WERI-Rb-1 (cell line): ENCODE measurements at regions not wholly inside any gene's neighbourhood (a gene's known extent, or its start where the extent isn't known, plus 50 kb on each side); places are given as distances from the start of the nearest gene placed in this dataset.
A peak's percentile ranks its signal among the peaks of the same experiment; 100 is the strongest.

Source experiments
- DNase-seq: peaks from one replicate; pipeline ENCODE4 v3.0.0-alpha.2; 2020
- H3K27ac ChIP-seq: fragments of 250-450 bp; sonication (Bioruptor Pico); 2 replicates; pipeline ENCODE4 v1.5.1; 2020; ENCODE audit warnings: mild to moderate bottlenecking, moderate library complexity
- H3K27me3 ChIP-seq: fragments of 250-450 bp; sonication (Bioruptor Pico); 2 replicates; pipeline ENCODE4 v1.5.1; 2021; ENCODE audit warnings: mild to moderate bottlenecking, low read depth, moderate library complexity; ENCODE audit not compliant: insufficient read depth, severe bottlenecking
- H3K36me3 ChIP-seq: fragments of 250-450 bp; sonication (Bioruptor Pico); 2 replicates; pipeline ENCODE4 v1.5.1; 2020; ENCODE audit warnings: mild to moderate bottlenecking, moderate library complexity
- H3K4me3 ChIP-seq: 2 replicates; pipeline ENCODE4 v1.5.1; 2011; ENCODE audit warnings: low read depth, mild to moderate bottlenecking, control low read depth, low read length
- H3K9me3 ChIP-seq: fragments of 250-450 bp; sonication (Bioruptor Pico); 2 replicates; pipeline ENCODE4 v1.5.1; 2021; ENCODE audit warnings: mild to moderate bottlenecking, moderate library complexity; ENCODE audit not compliant: severe bottlenecking
- TF ChIP-seq, protein P1 (sequence below): IDR thresholded peaks from 2 replicates; pipeline ENCODE4 v1.5.1; 2011; ENCODE audit warnings: low read depth, mild to moderate bottlenecking, control low read depth, inconsistent platforms, low read length

DNA sequence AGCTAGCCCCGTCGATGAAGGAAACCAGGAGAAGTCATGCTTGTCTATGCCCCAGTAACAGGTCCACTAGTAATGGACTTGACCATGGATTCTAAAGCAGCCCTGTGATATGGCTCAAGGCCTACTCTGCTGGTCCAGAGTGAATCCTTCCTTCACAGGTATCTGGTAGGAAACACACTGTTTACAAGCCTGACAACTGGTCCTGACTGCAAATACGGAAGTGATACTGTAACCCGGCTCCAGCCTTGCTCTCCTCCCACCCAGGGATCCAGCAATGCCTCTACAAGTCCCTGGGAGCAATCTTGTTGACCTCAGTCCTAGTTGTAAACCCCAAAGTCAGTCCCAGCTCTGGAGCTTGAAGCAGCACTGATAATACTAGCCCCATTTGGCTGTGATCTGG, 239.2 kb upstream of the GRID2 start:
- TF ChIP-seq, protein P1, sequence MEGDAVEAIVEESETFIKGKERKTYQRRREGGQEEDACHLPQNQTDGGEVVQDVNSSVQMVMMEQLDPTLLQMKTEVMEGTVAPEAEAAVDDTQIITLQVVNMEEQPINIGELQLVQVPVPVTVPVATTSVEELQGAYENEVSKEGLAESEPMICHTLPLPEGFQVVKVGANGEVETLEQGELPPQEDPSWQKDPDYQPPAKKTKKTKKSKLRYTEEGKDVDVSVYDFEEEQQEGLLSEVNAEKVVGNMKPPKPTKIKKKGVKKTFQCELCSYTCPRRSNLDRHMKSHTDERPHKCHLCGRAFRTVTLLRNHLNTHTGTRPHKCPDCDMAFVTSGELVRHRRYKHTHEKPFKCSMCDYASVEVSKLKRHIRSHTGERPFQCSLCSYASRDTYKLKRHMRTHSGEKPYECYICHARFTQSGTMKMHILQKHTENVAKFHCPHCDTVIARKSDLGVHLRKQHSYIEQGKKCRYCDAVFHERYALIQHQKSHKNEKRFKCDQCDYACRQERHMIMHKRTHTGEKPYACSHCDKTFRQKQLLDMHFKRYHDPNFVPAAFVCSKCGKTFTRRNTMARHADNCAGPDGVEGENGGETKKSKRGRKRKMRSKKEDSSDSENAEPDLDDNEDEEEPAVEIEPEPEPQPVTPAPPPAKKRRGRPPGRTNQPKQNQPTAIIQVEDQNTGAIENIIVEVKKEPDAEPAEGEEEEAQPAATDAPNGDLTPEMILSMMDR: no peak

DNA sequence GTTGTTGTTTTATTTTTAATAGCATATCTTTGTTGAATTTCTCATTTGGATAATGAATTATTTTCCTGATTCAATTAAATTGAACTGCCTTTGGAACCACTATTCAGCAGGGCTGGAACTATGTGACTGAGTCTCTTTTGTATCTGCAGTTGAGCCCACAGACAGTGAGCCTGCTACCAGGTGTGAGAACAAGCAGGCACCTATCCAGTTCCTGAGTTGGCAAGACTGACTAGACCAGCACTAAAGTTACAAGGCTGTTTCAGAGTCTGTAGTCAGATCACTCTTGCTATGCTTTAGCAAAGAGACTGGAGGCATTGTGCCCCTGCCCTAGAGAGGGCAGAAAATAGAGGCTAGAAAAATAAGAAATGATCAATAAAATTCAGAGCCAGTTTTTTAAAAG, 237.3 kb upstream of the GRID2 start:
- H3K4me3 ChIP-seq: no peak overlapping the region
- DNase-seq: no peak
- no peak overlapping the region for H3K27ac ChIP-seq
- H3K27me3 ChIP-seq: no peaks in the 10 kb centered on the region
- H3K36me3 ChIP-seq: no peaks in the 10 kb centered on the region
- TF ChIP-seq, protein P1: no peak
- peaks cover 5% of the 10 kb centered on the region for H3K9me3 ChIP-seq

More for the DNA sequence above, 239.2 kb upstream of the GRID2 start:
- Histone ChIP-seq H3K36me3 (no peaks in the 10 kb centered on the region), H3K27ac (no peak overlapping the region), H3K9me3 (no peaks in the 10 kb centered on the region), H3K27me3 (no peaks in the 10 kb centered on the region), H3K4me3 (no peak overlapping the region)
- no peak for DNase-seq

DNA sequence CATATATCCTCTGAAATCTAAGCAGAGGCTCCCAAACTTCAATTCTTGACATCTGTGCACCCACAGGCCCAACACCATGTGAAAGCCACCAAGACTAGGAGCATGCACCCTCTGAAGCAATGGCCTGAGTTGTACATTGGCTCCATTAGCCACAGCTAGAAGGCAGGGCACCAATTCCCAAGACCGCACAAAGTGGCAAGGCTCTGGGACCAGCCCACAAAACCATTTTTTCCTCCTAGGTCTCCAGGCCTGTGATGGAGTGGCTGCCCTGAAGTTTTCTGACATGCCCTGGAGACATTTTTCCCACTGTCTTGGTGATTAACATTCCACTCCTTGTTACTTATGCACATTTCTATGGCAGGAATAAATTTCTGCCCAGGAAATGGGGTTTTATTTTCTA, 232.2 kb upstream of the GRID2 start:
- TF ChIP-seq, protein P1: no peak
- H3K36me3 ChIP-seq: no peaks in the 10 kb centered on the region
- H3K4me3 ChIP-seq: no peak overlapping the region
- no peak for DNase-seq
- H3K9me3 ChIP-seq: peaks cover 8% of the 10 kb centered on the region
- no peaks in the 10 kb centered on the region for H3K27me3 ChIP-seq
- no peak overlapping the region for H3K27ac ChIP-seq

DNA sequence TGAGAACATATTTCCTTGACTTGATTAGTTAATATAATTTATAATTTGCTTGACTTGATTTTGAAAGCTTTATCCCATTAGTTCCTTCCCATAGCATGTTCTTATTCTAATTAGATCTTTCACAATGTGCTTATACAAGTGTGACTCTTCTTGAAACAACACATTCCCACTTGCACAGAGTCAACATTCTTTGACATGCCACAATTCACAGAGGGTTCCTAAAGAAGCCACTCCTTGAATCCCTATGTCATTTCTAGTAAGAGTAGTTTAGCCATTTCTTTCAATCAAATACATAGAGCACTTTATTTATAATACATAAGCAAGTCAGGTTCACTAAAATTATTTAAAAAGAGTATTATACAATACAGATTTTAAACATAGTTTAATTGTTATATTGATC, 228.9 kb upstream of the GRID2 start:
- Histone ChIP-seq H3K27me3 (no peaks in the 10 kb centered on the region), H3K4me3 (no peak overlapping the region), H3K27ac (no peak overlapping the region), H3K9me3 (peaks cover 8% of the 10 kb centered on the region), H3K36me3 (no peaks in the 10 kb centered on the region)
- no peak for DNase-seq
- TF ChIP-seq, protein P1: no peak

DNA sequence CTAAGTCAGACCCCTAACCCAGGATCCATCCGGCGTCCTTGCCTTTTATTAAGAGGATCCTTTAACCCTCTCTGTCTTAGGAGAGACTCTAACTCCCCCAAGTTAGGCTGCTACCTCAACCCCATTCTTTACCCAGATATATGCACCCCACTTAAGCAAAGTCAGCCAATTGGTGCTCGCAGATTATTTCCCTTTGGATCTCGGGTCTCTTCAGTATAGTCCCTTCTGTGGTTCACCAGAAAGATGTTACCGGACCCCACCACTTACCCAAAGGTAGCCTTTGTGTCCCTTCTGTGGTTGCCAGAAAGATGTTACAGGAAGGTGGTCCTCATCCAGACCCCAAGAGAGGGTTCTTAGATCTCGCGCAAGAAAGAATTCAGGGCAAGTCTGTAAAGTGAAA, 212.9 kb upstream of the GRID2 start:
- Histone ChIP-seq H3K4me3 (no peak overlapping the region), H3K27ac (no peak overlapping the region), H3K36me3 (no peaks in the 10 kb centered on the region), H3K9me3 (no peaks in the 10 kb centered on the region), H3K27me3 (no peaks in the 10 kb centered on the region)
- TF ChIP-seq, protein P1: no peak
- DNase-seq: no peak

DNA sequence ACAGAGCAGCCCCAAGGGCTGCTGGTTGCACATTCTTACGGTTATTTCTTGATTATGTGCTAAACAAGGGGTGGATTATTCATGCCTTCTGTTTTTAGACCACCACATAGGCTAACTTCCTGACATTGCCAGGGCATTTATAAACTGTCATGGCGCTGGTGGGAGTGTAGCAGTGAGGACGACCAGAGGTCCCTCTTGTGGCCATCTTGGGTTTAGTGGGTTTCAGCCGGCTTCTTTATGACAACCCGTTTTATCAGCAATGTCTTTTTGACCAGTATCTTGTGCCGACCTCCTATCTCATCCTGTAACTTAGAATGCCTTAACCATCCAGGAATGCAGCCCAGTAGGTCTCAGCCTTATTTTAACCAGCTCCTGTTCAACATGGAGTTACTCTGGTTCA, 212.4 kb upstream of the GRID2 start:
- Histone ChIP-seq H3K4me3 (no peak overlapping the region), H3K27ac (no peak overlapping the region), H3K9me3 (no peaks in the 10 kb centered on the region), H3K36me3 (no peaks in the 10 kb centered on the region), H3K27me3 (no peaks in the 10 kb centered on the region)
- peak; percentile 40 for DNase-seq
- TF ChIP-seq, protein P1: peak; percentile 36
